Heart left ventricle (tissue), 16 donors: ENCODE measurements at regions not wholly inside any gene's neighbourhood (a gene's known extent, or its start where the extent isn't known, plus 50 kb on each side); places are given as distances from the start of the nearest gene placed in this dataset.

Experiments
- ATAC-seq, 4 donors: fragments of 200-7000 bp; cut with Tn5 transposase; one replicate each; pipeline ENCODE4 v1.9.1; 2020 to 2022; ENCODE audit warnings: moderate library complexity in 4 of 4, mild to moderate bottlenecking in 3 of 4, moderate number of reproducible peaks in 1 of 4
- DNase-seq, 5 donors: peaks; one replicate each; pipeline ENCODE4 v3.0.0-alpha.2; 2020
- H3K27ac ChIP-seq, 12 donors: fragments of 200-600 bp; sonication (generic) in 4 of 12; one replicate each; pipeline versions ENCODE4 v1.5.0 to v1.8.0; 2016 to 2022; ENCODE audit warnings: mild to moderate bottlenecking in 2 of 12
- H3K27me3 ChIP-seq, 9 donors: fragments of 200-600 bp; sonication (generic) in 2 of 9; one replicate each; pipeline versions ENCODE4 v1.5.1 to v1.8.0; 2016 to 2022; ENCODE audit warnings: mild to moderate bottlenecking in 3 of 9
- H3K36me3 ChIP-seq, 9 donors: fragments of 200-600 bp; sonication (generic) in 2 of 9; one replicate each; pipeline versions ENCODE4 v1.5.0 to v1.8.0; 2018 to 2022; ENCODE audit warnings: mild to moderate bottlenecking in 2 of 9
- H3K4me1 ChIP-seq, 12 donors: fragments of 200-600 bp; sonication (generic) in 4 of 12; one replicate each; pipeline versions ENCODE4 v1.5.0 to v1.8.0; 2016 to 2022; ENCODE audit warnings: mild to moderate bottlenecking in 3 of 12
- H3K4me3 ChIP-seq, 12 donors: fragments of 200-600 bp; sonication (generic) in 4 of 12; one replicate each; pipeline versions ENCODE4 v1.5.0 to v1.8.0; 2017 to 2022; ENCODE audit warnings: mild to moderate bottlenecking in 9 of 12, moderate library complexity in 4 of 12
- H3K9me3 ChIP-seq, 12 donors: fragments of 200-600 bp; sonication (generic) in 4 of 12; one replicate each; pipeline versions ENCODE4 v1.5.0 to v1.8.0; 2016 to 2022; ENCODE audit warnings: mild to moderate bottlenecking in 1 of 12
- CTCF ChIP-seq, 12 donors: fragments of 200-600 bp; sonication (generic) in 4 of 12; IDR thresholded peaks; one replicate each; pipeline versions ENCODE4 v1.5.0 to v1.8.0; 2018 to 2022; ENCODE audit warnings: antibody characterized with exemption in 12 of 12, mild to moderate bottlenecking in 5 of 12
- POLR2A ChIP-seq, 2 donors: fragments of 450-650 bp; IDR thresholded peaks; one replicate each; pipeline ENCODE4 v1.6.1; 2017; ENCODE audit warnings: antibody characterized with exemption in 2 of 2, mild to moderate bottlenecking in 2 of 2, moderate library complexity in 2 of 2
- WGBS, 4 donors: extraction: QIAGEN DNeasy Blood & Tissue Kit in 2 of 4; methylation state at CpG; one replicate each; pipeline versions ENCODE4 v1.1.5 to v1.1.7; 2013 to 2018; 5-methylcytosine and 5-hydroxymethylcytosine counted together
- intact Hi-C, 10 donors: fragments of 100-400 bp; cut with DNase I; formaldehyde crosslinking; loops; one replicate each; pipeline versions ENCODE4 v1.11.1 to v1.14.2; 2022
- donor health status: ischemic (EF 13 %, LVEDD 7.1; RV severe dilation, severe dysfunction).
- donor health status: healthy with polysubstance abuse.
- donor health status: DM: no; HTN: yes; CAD: no.
- donor health status: DM: no; HTN: no; CAD: no.
- donor health status: ischemic (EF 25% LVEDD 6.9; RV normal size, moderate dysfunction).
- donor health status: ischemic (EF 25% LVEDD 5.7; RV mildly dilated, moderate dysfunction).
- donor health status: healthy.
- donor health status: DM: yes; HTN: yes; CAD: no.
- donor health status: ischemic (EF 35%, LVEDD 5.7; RV mildly dilated, moderate dysfunction).
- donor health status: nonischemic (EF 11% LVEDD 7.7; RV severe dilation, severe dysfunction).
- donor health status: DM: yes; HTN: yes; CAD: no.
- donor health status: PGD.
- donor health status: ischemic (EF 29% LVEDD 5.4; RV normal size, mild dysfunction).
- donor health status: nonischemic (EF 23%, LVEDD 6.1; RV moderate dilation, normal function).

GRCh38 chr7:145020454-145020853 is 184.6 kb upstream of the TPK1 start:
- no peak overlapping the region for H3K4me3 ChIP-seq
- H3K27ac ChIP-seq, result no peak overlapping the region
- intact Hi-C loops, result no loop called here
- TF ChIP-seq CTCF (IDR thresholded peaks at IDR 0.05), result no peak
- no peak for TF ChIP-seq POLR2A (IDR thresholded peaks at IDR 0.05)
- no peaks in the 10 kb centered on the region for H3K4me1 ChIP-seq
- no peaks in the 10 kb centered on the region for H3K36me3 ChIP-seq
- no peaks in the 10 kb centered on the region for H3K27me3 ChIP-seq
- no peak for DNase-seq
- H3K9me3 ChIP-seq, result no peaks in the 10 kb centered on the region
- no peak for ATAC-seq
- 81 to 91% (median 90%) methylated on average over 3 of the region's 3 CpGs for WGBS, 4 donors

- WGBS, 4 donors, result 43 to 53% (median 46%) methylated on average over 3 of the region's 3 CpGs
Observed at GRCh38 chr7:145016068-145016467, 180.2 kb upstream of the TPK1 start.

GRCh38 chr7:145009876-145010275 is 174.0 kb upstream of the TPK1 start:
- no peak overlapping the region for H3K27ac ChIP-seq
- no peaks in the 10 kb centered on the region for H3K9me3 ChIP-seq
- ATAC-seq, result no peak
- no peak for DNase-seq
- 79 to 93% (median 88%) methylated on average over 3 of the region's 3 CpGs for WGBS, 4 donors
- intact Hi-C loops, result no loop called here
- TF ChIP-seq CTCF (IDR thresholded peaks at IDR 0.05) (no peak), POLR2A (IDR thresholded peaks at IDR 0.05) (no peak)
- H3K36me3 ChIP-seq, result no peaks in the 10 kb centered on the region
- H3K27me3 ChIP-seq, result no peaks in the 10 kb centered on the region
- no peaks in the 10 kb centered on the region for H3K4me1 ChIP-seq
- no peak overlapping the region for H3K4me3 ChIP-seq

More at GRCh38 chr7:145016068-145016467, 180.2 kb upstream of the TPK1 start:
- DNase-seq, result no peak
- Histone ChIP-seq H3K36me3 (no peaks in the 10 kb centered on the region), H3K27me3 (no peaks in the 10 kb centered on the region), H3K4me1 (no peaks in the 10 kb centered on the region), H3K27ac (no peak overlapping the region), H3K4me3 (no peak overlapping the region), H3K9me3 (no peaks in the 10 kb centered on the region)
- intact Hi-C loops, result no loop called here
- no peak for TF ChIP-seq POLR2A (IDR thresholded peaks at IDR 0.05)
- peak in 1 of 12 donors; percentile 12 for TF ChIP-seq CTCF (IDR thresholded peaks at IDR 0.05)
- ATAC-seq, result no peak

- H3K4me3 ChIP-seq, result no peak overlapping the region
- TF ChIP-seq POLR2A (IDR thresholded peaks at IDR 0.05) (no peak), CTCF (IDR thresholded peaks at IDR 0.05) (no peak)
- DNase-seq (no peak), ATAC-seq (no peak)
- 77 to 87% (median 86%) methylated on average over 2 of the region's 2 CpGs for WGBS, 4 donors
- no peaks in the 10 kb centered on the region for H3K27me3 ChIP-seq
- H3K27ac ChIP-seq, result no peak overlapping the region
- H3K4me1 ChIP-seq, result no peaks in the 10 kb centered on the region
- H3K9me3 ChIP-seq, result peaks cover 0 to 12% (median 0%) of the 10 kb centered on the region in 12 donors
- intact Hi-C loops, result no loop called here
- H3K36me3 ChIP-seq, result no peaks in the 10 kb centered on the region
Observed at GRCh38 chr7:145005601-145006000, 169.7 kb upstream of the TPK1 start.
